Erythroblast (primary cell): ENCODE measurements at regions not wholly inside any gene's neighbourhood (a gene's known extent, or its start where the extent isn't known, plus 50 kb on each side); places are given as distances from the start of the nearest gene placed in this dataset.
"Not testable (repeated sequence)": the region's sequence is repeated elsewhere in the genome, so short reads cannot be mapped to it uniquely, and the experiment has no call there.

ENCODE experiments used
- DNase-seq, 2 experiments: peaks; one replicate each; lab custom pipeline; 2025; lab: John Stamatoyannopoulos, UW
- GATA1 ChIP-seq: IDR thresholded peaks from 2 replicates; pipeline ENCODE4 v1.6.1; 2011; ENCODE audit warnings: low read depth, mild to moderate bottlenecking, control low read depth, low read length, moderate library complexity
- POLR2A ChIP-seq: IDR thresholded peaks from 2 replicates; pipeline ENCODE4 v1.6.1; 2011; ENCODE audit warnings: mild to moderate bottlenecking, low read length

DNA sequence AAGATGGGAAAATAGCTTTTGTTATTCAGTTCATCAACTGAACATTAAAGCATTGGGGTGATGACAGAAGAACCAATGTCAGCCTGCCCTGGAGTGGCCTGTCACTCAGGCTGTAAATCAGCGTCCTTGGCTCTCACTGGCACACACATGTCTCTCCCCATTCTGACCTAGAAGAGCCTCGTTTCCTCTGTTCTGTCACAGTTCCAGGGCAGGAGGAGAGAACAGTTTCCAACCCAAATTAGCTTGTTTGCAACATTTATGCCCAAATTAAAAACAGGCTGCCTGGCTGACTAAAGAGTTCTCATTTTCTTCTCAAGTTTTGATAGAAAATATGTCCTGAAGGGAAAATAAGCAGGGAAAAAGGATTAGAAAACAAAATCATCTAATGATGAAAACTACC, 520.1 kb downstream of the CHSY3 start:
- DNase-seq, result no peak

DNA sequence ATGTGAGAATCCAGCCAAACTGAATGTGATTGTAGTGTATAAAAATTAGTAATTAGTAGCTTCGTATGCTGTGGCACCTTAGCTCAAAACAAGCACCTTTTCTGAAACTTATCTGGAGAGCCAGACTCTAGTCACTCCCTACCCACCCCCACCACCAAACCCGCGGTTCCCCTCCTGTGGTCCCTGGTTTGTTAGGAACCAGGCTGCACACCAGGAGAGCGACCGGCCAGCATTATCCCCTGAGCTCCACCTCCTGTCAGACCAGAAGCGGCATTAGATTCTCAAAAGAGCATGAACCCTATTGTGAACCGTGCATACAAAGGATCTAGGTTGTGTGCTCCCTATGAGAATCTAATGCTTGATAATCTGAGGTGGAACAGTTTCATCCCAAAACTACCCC, 498.6 kb downstream of the CHSY3 start:
- TF ChIP-seq POLR2A, result no peak
- TF ChIP-seq GATA1, result no peak
- DNase-seq, result no peak

More for the DNA sequence above, 520.1 kb downstream of the CHSY3 start:
- TF ChIP-seq POLR2A, result no peak
- no peak for TF ChIP-seq GATA1

DNA sequence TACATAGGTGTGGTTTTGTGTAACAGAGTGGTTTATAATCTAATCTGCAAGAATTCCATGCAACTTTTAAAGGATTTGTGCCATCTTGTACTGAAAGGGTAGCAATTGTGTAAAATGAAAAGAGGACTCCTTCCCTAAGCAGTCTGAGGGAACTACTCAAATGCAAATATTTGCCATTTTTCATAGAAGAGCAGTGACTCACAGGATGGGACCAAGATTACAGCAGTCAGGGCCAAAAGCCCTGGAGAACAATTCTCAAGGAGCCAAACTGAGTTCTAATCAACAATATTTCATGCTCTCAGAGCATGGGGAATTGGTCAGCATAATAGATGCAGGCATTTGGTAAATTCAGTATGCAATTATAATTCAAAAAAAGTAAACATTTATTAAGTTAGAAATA, 495.8 kb downstream of the CHSY3 start:
- TF ChIP-seq POLR2A (no peak), GATA1 (no peak)
- no peak for DNase-seq

DNA sequence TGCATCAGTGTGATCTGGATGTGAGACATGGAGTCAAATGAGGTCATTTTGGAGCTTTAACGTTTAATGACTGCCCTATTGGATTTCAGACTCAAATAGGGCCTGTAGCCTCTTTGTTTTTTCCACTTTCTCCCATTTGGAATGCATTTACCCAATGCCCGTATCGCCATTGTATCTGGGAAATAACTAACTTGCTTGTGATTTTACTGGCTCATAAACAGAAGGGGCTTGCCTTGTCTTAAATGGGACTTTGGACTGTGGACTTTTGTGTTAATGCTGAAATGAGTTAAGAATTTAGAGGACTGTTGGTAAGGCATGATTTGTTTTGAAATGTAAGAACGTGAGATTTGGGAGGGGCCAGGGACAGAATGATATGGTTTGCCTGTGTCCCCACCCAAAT, 494.6 kb downstream of the CHSY3 start:
- no peak for DNase-seq
- TF ChIP-seq GATA1 (no peak), POLR2A (no peak)

DNA sequence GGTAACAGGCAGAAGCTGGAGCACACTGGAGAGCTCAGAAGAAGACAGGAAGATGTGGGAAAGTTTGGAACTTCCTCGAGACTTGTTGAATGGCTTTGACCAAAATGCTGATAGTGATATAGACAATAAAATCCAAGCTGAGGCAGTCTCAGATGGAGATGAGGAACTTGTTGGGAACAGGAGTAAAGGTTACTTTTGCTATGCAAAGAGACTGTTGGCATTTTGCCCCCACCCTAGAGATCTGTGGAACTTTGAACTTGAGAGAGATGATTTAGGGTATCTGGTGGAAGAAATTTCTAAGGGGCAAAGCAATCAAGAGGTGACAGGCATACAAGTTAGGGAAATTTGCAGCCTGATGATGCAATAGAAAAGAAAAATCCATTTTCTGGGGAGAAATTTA, 493.5 kb downstream of the CHSY3 start:
- DNase-seq, result not testable (repeated sequence)

DNA sequence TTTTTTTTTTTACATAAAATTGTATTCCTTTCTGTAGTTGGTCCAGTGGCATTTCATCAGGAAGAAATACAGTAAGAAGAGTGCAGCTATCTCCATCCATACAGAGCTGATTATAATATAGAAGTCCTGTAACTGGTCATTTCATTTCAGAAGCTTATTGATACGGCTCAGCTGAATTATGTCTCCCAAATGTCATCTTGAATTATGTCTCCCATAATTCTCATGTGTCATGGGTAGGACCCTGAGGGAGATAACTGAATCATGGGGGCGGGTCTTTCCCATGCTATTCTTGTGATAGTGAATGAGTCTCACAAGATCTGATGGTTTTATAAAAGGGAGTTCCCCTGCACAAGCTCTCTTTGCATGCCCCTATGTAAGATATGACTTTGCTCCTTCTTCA, 492.9 kb downstream of the CHSY3 start:
- TF ChIP-seq POLR2A (no peak), GATA1 (no peak)
- no peak for DNase-seq

DNA sequence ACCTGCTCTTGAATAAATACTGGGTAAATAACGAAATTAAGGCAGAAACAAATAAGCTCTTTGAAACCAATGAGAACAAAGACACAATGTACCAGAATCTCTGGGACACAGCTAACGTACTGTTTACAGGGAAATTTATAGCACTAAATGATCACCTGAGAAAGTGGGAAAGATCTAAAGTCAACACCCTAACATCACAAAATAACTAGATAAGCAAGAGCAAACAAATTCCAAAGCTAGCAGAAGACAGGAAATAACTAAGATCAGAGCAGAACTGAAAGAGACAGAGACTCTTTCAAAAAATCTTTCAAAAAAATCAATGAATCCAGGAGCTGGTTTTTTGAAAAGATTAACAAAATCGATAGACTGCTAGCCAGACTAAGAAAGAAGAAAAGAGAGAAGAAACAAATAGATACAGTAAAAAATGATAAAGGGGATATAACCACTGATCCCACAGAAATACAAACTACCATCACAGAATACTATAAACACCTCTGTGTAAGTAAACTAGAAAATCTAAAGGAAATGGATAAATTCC, 487.5 kb downstream of the CHSY3 start:
- DNase-seq, result not testable (repeated sequence)

DNA sequence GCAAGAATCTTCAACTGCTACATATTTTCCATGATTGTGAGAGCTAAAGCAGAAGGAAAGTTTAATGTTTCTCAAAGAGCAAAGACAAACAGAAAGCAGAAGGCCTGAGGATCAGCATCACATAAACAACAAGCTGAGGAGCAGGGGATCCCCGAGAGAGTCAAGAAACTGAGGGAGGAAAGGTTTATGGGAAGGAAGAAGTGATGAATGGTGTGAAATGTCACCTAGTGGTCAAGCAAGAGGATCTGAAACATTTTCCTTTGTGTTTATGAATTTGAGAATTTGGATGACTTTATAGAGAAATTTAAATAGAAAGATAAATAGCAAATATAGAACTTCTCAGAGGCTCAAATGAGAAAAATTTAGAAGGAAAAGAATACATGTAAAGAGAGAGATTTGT, 481.9 kb downstream of the CHSY3 start:
- no peak for TF ChIP-seq POLR2A
- no peak for DNase-seq

DNA sequence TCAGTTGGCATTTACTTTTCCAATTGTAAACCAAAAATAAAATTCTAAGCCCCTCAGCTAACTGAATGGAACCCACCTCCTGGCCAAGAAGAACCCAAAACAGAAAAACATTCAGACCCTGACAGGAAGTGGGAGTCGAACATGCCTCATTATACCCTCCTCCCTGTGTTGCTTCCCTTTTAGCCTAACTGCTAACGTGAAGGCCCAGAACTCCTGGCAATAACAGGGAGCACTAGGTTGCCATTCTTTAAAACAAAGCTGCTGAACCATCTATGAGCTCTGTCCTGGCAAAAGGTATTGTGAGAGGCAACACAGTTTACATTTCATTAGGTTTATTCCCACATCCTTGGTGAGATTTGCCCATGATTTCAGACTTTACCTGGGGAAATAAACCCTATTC, 481.4 kb downstream of the CHSY3 start:
- TF ChIP-seq GATA1 (no peak), POLR2A (no peak)
- DNase-seq, result no peak

DNA sequence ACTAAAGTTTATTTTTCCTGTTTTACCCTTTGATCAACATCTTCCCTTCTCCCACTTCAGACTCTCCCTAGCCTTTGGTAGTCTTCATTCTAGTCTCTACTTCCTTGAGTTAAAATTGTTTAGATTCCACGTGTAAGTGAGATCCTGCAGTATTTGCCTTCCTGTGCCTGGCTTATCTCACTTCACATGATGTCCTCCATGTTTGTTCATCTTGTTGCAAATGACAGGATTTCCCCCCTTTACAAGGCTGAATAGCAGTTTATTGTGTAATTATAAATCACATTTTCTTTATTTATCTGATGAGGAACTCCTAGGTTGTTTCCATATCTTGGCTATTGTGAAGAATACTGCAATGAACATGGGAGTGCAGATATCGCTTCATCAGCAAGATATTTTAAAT, 461.7 kb downstream of the CHSY3 start:
- no peak for DNase-seq
- no peak for TF ChIP-seq POLR2A
- TF ChIP-seq GATA1, result no peak

DNA sequence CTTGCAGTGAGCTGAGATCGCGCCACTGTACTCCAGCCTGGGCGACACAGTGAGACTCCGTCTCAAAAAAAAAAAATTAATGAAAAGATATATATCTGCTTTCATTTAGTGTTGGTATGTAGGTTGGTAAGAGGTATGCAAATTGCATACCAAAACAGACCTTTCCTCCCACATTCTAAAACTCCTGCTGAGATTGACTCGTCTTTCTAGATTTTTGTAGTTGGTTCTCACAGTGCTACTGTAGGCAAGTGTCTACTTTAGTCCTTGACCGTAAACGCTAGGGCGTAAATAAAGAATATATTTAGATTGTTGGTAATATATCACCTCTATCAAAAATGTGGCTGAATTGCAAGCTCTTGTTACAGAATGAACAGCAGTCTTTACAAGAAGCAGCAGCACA, 445.9 kb downstream of the CHSY3 start:
- no peak for TF ChIP-seq GATA1
- no peak for TF ChIP-seq POLR2A
- no peak for DNase-seq

DNA sequence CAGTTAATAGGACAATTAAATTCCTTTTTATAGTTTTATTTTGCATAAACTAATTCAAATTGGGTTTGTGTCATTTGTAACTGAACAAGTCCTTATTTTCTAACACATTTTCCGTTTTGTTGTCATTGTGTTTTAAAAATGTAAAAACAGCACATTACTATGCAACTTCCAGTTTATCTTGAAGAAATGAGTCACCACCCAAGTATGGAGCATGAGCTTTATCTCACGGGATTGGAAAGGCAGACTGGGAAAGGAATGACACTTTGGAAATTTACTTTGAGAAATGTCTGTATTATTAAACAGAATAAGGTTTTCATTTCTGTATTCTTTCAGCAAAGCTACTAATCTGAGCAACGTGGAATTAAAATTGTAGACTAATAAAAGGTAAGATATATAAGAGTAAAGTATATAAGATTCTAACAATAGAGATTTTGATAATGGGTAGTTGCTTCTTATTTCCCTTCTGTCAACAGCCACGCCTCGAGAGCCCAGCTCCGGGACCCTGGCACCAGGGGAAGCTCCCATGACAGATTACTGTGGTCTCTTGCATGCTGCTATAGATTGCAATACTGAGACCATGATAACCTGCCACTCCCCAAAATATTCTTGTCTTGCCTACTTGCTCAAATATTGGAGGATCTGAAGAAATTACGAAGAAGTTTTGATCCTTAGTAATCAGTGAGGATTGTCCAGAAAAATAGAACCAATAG, 433.1 kb downstream of the CHSY3 start:
- DNase-seq, result no peak

DNA sequence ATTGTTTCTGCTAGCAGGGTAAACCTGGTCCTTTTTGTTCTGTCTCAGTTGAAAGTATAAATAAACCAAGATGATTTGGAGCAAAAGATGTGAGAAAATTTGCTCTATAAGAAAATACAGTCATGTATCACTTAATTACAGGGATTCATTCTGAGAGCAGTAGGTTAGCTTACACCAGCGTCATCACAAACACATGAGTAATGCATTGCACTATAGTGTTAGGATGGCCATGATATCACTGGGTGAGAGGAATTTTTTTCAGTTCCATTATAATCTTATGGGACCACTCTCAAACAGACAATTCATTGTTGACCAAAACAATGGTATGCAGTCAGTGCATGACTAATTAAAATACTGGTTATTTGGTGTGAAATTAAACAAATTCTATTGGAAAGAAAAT, 430.9 kb downstream of the CHSY3 start:
- TF ChIP-seq GATA1 (no peak), POLR2A (no peak)
- no peak for DNase-seq

More for the DNA sequence above, 433.1 kb downstream of the CHSY3 start:
- TF ChIP-seq GATA1 (no peak), POLR2A (no peak)

DNA sequence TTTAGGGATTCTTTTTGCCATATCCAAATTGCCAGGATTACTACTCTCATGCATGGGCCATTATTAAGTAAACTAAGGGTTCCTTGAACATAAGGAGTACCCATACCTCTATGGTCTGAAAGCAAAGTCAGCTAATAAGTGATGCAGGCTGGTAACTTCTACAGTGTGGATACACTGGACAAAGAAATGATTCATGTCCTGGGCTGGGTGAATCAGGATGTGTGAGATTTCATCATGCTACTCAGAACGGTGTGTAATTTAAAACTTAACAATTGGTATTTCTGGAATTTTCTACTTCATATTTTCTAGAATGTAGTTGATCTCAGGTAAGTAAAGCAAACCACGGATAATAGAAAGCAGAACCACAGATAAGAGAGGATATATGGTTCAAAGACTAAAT, 428.8 kb downstream of the CHSY3 start:
- no peak for DNase-seq
- TF ChIP-seq POLR2A (no peak), GATA1 (no peak)

DNA sequence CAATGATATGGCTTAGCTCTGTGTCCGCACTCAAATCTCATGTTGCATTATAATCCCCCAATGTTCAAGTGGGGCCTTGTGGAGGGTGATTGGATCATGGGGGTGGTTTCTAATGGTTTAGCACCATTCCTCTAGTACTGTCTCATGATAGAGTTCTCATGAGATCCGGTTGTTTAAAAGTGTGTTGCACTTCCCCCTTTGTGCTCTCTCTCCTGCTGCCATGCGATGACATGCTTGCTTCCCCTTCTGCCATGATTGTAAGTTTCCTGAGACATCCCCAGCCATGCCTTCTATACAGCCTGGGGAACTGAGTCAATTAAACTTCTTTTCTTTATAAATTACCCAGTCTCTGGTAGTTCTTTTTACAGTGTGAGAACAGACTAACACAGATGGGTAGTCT, 427.1 kb downstream of the CHSY3 start:
- no peak for TF ChIP-seq GATA1
- no peak for TF ChIP-seq POLR2A
- DNase-seq, result no peak

DNA sequence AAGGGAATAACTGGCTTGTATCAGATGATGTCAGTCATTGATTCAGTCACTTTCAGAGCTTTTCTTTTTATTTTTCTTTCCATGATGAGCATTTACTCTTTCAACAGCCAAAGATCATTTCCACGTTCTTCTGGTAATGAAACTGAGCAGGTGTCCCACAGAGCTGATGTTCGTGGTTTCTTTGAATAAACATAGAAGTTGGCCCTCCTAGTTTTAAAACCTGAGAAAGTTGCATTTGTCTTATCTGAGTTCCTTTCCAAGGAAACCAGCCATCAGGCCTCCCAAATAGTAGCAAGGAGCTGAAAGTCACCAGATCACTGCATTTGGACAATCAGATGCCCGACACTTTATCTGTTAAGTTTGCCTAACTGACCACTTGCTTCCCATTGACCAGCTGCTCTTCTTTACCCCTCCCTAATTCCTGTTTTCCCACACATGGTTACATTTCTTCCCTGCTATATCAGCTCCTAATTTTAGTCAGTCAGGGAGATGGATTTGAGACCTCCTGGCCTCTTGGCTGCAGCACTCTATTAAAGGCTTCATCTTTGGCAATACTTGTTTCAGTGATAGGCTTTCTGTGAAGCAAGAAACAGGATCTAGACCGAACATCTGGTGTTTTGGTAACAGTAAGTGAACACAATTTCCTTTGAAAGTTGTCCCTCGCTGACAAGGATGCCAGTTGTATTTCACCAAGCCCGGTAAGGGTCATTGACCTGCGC, 420.8 kb downstream of the CHSY3 start:
- DNase-seq, result no peak
- TF ChIP-seq POLR2A (no peak), GATA1 (no peak)
